ENCODE measurements at regions not wholly inside any gene's neighbourhood (a gene's known extent, or its start where the extent isn't known, plus 50 kb on each side); places are given as distances from the start of the nearest gene placed in this dataset.

GRCh38 chr10:61503051-61503450, 49.9 kb upstream of the TMEM26 start:
- DNase-seq (ENCODE audit: low spot score): no peak
- no peak for TF ChIP-seq CTCF (IDR thresholded peaks at IDR 0.05; ENCODE audit: extremely low read depth, missing control alignments)
